Nephron (organoid): ENCODE measurements at regions not wholly inside any gene's neighbourhood (a gene's known extent, or its start where the extent isn't known, plus 50 kb on each side); places are given as distances from the start of the nearest gene placed in this dataset.
A peak's percentile ranks its signal among the peaks of the same experiment; 100 is the strongest.

Source experiments
- H3K27ac Mint-ChIP-seq, 3 experiments: 2 replicates each; pipeline ENCODE4 v1.8.0; 2020; ENCODE audit warnings: mixed read lengths in 3 of 3, mild to moderate bottlenecking in 2 of 3, moderate library complexity in 1 of 3
- H3K27me3 Mint-ChIP-seq: 2 replicates; pipeline ENCODE4 v1.8.0; 2021; ENCODE audit warnings: low read depth, mild to moderate bottlenecking, moderate library complexity, mixed read lengths
- H3K36me3 Mint-ChIP-seq: 2 replicates; pipeline ENCODE4 v1.8.0; 2020; ENCODE audit warnings: low read depth, mixed read lengths
- H3K4me1 Mint-ChIP-seq: 2 replicates; pipeline ENCODE4 v1.8.0; 2020; ENCODE audit warnings: mixed read lengths
- H3K4me3 Mint-ChIP-seq, 3 experiments: 2 replicates each; pipeline ENCODE4 v1.8.0; 2020; ENCODE audit warnings: mild to moderate bottlenecking in 3 of 3, mixed read lengths in 3 of 3, moderate library complexity in 2 of 3
- H3K9me3 Mint-ChIP-seq: 2 replicates; pipeline ENCODE4 v1.8.0; 2020; ENCODE audit warnings: mixed read lengths
- TF ChIP-seq, protein P1 (sequence below), 3 experiments: fragments of 200-600 bp; sonication (generic); IDR thresholded peaks; one replicate each; pipeline ENCODE4 v1.5.0; 2021; ENCODE audit warnings: antibody characterized with exemption in 3 of 3; ENCODE audit not compliant: unreplicated experiment in 3 of 3

DNA sequence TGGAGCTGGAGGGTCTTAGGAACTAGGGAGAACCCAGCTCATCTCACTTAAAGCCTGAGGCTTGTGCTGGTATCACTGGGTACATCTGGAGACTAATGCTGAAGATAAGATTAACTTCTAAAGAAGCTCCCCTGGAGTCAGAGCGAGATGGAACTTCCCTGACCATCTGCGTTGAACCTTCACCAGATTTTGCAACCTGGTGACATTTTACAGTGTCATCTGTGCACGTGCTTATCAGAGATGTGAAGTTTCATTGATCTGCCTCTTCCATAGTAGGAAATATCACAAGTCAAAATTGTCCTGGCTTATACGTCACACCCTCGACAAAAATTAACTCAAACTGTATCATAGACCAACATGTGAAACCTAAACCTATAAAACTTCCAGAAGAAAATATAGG is 395.5 kb downstream of the SHQ1 start:
- Mint-ChIP-seq H3K4me1 (no peaks in the 10 kb centered on the region), H3K9me3 (peaks cover 3% of the 10 kb centered on the region), H3K36me3 (no peaks in the 10 kb centered on the region), H3K27ac (no peak overlapping the region), H3K27me3 (peaks cover 61% of the 10 kb centered on the region), H3K4me3 (no peak overlapping the region)
- TF ChIP-seq, protein P1, sequence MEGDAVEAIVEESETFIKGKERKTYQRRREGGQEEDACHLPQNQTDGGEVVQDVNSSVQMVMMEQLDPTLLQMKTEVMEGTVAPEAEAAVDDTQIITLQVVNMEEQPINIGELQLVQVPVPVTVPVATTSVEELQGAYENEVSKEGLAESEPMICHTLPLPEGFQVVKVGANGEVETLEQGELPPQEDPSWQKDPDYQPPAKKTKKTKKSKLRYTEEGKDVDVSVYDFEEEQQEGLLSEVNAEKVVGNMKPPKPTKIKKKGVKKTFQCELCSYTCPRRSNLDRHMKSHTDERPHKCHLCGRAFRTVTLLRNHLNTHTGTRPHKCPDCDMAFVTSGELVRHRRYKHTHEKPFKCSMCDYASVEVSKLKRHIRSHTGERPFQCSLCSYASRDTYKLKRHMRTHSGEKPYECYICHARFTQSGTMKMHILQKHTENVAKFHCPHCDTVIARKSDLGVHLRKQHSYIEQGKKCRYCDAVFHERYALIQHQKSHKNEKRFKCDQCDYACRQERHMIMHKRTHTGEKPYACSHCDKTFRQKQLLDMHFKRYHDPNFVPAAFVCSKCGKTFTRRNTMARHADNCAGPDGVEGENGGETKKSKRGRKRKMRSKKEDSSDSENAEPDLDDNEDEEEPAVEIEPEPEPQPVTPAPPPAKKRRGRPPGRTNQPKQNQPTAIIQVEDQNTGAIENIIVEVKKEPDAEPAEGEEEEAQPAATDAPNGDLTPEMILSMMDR (IDR thresholded peaks at IDR 0.05; ENCODE audit: unreplicated experiment in 3 of 3), result no peak

DNA sequence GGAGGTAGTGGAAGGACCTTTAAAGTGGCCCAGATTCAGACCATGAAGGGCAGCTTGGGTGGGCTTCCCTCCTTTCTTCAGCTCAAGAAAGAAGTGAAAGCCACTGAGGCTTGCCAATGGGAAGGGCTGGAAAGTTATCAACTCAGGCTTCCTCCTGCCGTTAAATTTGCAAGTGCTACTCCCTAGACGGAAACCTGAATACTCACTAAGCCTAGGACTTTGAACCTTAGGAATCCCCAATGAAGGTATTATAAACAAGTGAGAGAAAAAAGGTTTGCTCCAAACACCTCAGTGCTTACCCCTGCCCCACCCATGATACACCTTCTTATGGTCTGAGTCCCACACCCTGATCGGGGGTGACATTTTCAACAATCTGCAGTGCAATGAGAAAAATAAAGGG is 396.4 kb downstream of the SHQ1 start:
- peaks cover 52% of the 10 kb centered on the region for H3K27me3 Mint-ChIP-seq
- H3K4me1 Mint-ChIP-seq, result no peaks in the 10 kb centered on the region
- no peak overlapping the region for H3K27ac Mint-ChIP-seq
- TF ChIP-seq, protein P1 (IDR thresholded peaks at IDR 0.05; ENCODE audit: unreplicated experiment in 3 of 3), result no peak
- H3K36me3 Mint-ChIP-seq, result no peaks in the 10 kb centered on the region
- peaks cover 3% of the 10 kb centered on the region for H3K9me3 Mint-ChIP-seq
- no peak overlapping the region for H3K4me3 Mint-ChIP-seq

DNA sequence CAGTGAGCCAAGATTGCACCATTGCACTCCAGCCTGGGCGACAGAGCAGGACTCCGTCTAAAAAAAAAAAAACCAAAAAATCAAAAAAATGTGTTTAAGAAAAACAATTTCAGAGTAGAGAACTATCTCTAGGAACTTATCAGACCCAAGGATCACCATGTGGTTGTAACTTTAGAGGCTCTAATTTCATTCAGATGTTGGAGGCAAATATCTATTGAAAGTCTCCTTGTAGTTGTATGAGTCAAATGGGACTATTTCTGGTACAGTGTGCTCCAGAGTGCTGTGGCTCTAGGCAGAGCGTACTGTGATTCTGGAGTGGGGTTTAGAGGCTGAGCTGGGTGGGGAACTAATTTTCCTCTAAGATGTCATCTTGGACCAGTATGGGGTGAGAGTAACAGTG is 398.7 kb downstream of the SHQ1 start:
- Mint-ChIP-seq H3K27me3 (peaks cover 35% of the 10 kb centered on the region), H3K9me3 (no peaks in the 10 kb centered on the region), H3K4me1 (peaks cover 12% of the 10 kb centered on the region), H3K4me3 (peak overlapping the region in 1 of 3 experiments; percentile 10), H3K36me3 (peaks cover 6% of the 10 kb centered on the region), H3K27ac (no peak overlapping the region)
- TF ChIP-seq, protein P1 (IDR thresholded peaks at IDR 0.05; ENCODE audit: unreplicated experiment in 3 of 3), result no peak

DNA sequence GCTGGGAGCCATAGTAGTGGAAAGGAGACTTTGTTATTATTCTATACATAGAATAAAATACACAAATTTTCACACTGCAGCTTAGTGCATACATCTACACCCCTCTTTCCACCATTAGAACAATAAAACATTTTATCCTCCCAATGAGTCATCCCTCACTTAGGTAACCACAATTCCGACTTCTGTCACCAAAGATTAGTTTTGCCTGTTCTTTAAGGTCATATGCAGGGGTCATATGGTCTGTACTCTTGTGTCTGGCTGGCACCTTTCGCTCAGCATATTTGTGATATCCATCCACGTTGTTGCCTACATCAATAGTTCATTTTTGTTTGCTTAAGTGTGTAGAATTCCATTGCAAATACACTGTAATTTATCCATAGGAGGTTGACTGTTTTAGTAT is 399.4 kb downstream of the SHQ1 start:
- TF ChIP-seq, protein P1 (IDR thresholded peaks at IDR 0.05; ENCODE audit: unreplicated experiment in 3 of 3), result no peak
- H3K9me3 Mint-ChIP-seq, result no peaks in the 10 kb centered on the region
- peaks cover 19% of the 10 kb centered on the region for H3K4me1 Mint-ChIP-seq
- H3K4me3 Mint-ChIP-seq, result peak overlapping the region in 2 of 3 experiments; percentile 67 to 81
- peaks cover 12% of the 10 kb centered on the region for H3K36me3 Mint-ChIP-seq
- H3K27ac Mint-ChIP-seq, result peak overlapping the region in 1 of 3 experiments; percentile 24
- H3K27me3 Mint-ChIP-seq, result peaks cover 35% of the 10 kb centered on the region

DNA sequence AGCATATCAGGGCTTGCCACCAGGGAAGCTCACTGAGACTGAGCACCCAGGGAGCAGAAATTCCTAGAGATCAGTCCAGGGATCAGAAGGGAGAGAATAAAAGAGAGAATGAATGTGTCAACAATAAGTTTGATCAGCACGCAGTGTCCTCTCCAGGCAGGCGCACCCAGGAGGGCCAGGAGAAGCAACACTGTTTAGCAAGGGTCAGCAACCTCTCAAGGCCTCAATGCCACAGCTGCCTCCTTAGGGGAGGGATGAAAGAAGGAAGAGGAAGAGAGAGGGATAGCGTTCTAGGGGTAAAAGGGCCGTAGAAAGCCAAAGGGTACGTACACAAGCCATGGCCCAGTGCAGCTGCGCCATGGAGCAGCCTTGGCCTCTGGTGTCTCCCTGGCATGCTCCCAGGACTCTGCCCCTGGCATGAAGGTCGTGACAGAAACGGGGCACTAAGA is 399.8 kb downstream of the SHQ1 start:
- Mint-ChIP-seq H3K27me3 (peaks cover 35% of the 10 kb centered on the region), H3K4me3 (peak overlapping the region; percentile 79 to 89 (median 89)), H3K27ac (peak overlapping the region in 1 of 3 experiments; percentile 7), H3K4me1 (peaks cover 24% of the 10 kb centered on the region), H3K36me3 (peaks cover 16% of the 10 kb centered on the region), H3K9me3 (no peaks in the 10 kb centered on the region)
- TF ChIP-seq, protein P1 (IDR thresholded peaks at IDR 0.05; ENCODE audit: unreplicated experiment in 3 of 3), result no peak
